ENCODE measurements at regions not wholly inside any gene's neighbourhood (a gene's known extent, or its start where the extent isn't known, plus 50 kb on each side); places are given as distances from the start of the nearest gene placed in this dataset.

DNA sequence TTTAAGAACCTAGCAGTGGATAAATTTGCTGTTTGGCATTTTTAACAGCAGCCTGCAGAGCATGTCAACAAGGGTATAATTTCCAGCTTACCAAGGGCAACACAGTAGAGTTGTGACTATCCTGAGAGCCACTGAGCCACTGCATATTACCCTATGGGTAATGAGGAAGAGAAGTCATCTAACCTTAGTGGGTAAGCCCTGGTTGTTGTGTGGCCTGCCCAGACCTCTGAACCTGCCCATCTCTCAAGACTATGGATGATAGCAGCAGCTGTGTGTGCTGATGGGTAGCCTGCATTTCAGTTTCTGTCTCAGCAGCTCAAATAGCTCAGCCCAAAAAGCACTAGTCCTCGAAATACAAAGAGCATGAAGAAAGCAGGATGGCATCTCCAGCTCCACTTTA, 56.1 kb upstream of the PIP5K1B start:
- no peak for DNase-seq

DNA sequence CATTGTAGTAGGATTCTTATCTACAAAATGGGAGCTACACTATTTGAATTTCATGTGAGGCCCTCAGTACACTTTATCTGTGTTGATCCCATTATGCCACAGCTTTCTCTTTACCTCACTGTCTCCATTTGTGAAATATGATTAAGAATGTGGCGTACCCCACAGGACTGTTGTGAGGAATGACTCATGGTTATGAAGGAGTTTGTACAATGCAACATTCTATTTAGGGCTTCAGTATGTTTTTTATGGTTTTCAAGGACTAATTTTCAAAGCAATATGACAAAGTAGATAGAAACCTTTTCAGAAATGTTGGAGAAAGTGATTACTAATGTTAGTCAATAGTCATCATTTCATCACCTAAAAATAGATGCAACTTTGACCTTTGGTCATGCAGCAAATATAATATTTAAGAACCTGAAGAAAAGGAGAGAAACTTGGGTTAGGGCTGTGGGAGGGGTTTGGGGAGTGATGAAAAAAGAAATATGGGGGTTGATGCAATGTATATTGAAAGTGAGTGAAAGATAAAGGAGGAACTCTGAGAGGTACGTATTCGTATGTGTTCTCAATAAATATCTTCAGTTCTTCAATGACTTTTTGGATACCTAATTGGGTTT, 53.7 kb upstream of the PIP5K1B start:
- peak; percentile 41 for DNase-seq

DNA sequence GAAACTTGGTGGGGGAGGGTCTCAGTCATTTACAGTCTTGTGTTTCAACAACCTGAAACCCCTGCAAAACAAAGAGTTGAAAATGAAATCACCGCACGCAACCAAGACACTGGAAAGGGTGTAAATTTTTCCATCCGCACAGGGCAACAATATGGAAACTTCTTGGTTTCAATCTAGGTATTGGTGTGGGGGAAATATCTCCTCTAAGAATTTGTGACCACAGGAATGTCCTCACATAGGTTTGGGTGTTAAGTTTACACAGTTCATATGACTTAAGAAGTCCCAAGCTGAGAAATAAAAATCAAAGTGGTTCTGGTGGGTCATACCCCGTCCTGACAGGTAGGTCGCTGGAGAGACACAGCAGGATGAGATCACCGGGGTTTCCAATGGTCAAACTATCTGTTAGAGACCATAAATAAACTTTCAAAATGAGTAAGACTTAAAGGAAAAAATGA, 51.9 kb upstream of the PIP5K1B start:
- peak; percentile 65 for DNase-seq

DNA sequence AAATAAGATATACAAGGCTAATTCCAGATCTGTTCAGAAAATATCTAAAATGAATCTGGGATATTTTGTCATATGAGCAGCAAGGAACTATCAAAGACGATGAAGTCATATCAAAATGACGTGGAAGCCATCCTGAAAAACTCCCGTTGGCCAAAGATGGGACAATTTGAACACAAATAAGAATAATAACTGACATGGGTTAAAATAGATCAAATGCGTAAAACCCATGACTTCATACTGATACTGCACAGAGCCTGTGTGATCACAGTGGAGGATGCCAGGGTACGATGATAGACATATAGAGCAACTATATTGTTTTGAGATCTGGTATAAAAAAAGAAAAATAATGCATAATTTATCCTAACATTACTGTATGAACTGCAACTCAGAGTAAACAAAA, 51.0 kb upstream of the PIP5K1B start:
- no peak for DNase-seq
